ENCODE measurements at regions not wholly inside any gene's neighbourhood (a gene's known extent, or its start where the extent isn't known, plus 50 kb on each side); places are given as distances from the start of the nearest gene placed in this dataset.

DNA sequence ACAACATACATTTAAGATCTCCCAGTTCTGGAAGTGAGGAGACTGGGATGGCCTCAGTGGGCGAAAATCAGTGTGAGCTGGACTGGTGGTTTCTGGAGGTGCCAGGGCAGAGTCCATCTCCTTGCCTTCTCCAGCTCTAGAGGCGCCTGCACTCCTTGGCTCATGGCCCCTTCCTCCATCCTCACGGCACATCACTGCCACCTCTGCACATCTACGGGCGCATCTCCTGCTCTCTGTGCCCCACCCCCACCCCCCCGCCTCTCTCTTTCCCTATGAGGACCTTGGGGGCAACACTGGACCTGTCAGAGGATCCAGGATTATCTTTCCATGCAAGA lies 62.8 kb upstream of the DIO3 start:
- no peak for DNase-seq

DNA sequence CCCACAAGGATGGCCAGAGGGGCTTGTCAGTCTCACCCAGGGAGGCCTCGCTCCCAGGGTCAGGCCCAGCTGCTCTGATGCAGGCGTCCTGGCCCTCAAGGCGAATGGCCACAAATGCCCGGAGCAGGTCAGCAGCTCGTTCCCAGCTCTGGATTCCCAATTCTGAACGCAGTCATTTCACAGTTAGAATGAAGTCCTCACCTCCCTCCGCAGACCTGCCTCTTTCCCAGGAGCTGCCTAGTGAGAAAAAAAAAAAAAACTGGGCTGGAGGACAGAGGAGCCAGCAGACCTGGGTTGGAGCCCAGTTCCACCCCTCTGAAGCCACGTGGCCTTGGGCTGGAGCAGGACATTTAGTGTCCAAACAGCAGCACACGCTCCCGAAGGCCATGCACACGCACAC lies 62.2 kb upstream of the DIO3 start:
- DNase-seq: no peak

DNA sequence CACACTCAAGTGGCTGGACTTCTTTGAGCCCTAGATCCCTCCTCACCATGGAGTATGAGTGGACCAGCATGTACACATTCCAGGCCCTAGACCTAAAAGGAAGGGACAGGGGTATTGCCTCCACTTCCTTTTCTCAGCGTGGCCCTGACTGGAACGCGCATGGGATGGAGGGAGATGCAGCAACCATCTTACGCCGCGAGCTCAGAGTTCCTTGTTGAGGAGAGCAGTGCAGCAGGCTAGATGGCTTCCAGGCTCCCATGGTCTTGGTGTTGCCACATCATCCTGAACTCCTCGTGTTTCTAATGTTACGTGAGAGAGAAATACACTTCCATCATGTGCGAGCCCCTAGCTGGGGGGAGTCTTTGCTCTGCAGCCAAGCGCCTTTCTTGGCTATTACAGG lies 61.8 kb upstream of the DIO3 start:
- DNase-seq: no peak

DNA sequence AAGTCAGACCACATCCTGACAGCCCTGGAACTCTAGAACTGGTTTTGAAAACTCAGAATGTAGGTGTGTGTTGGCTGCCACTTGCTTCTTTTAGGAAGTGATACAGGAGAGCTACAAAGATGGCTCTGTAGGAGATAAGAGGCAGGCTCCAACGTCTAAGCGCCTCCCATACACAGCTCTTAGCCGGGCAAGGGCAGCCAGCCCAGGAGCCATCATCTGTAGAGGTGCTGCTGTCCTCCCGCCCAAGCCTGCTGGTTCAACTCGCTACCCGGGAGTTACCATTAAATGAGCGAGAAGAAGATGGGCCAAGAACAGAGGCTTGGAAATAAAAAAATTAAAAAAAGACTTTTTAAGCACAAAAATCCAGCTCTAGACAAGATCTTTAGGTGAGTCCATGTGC lies 61.2 kb upstream of the DIO3 start:
- DNase-seq: no peak

DNA sequence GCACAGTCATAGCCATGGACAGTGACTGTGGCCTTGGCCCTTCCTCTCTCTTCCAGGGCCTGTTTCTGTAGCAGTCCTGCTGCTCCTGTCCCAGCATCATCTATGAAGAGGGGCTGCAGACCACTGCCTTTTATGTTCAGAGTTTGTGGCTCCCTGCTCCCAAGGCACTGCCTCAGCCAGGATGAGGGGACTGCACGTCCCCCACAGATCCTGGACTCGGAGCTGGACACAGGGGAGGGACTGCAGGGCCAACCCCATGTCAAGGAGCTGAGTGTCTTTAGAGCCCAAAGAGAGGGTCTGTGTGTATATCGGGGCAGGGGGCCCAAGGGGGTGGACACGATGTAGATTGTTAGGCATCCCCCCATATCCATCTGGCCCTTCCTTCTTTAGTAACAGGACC lies 60.6 kb upstream of the DIO3 start:
- DNase-seq: no peak

DNA sequence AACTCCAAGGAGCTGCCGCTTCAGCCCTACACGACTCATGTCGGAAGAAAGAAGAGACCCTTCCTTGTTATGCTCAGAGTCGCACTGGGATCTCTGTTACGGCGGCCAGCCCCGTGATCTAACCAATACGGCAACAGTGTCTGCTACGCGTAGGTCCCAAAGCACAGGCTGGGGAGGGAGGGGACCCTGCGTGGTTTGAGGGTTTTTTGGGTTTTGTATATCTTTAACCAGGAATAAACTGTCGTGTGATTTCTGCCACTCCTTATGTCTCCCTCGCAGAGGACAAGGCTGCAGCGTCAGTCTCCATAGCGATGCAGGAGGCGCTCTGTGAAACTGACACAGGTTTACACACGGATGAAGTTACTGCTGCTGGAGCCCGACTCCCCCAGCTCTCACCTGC lies 60.0 kb upstream of the DIO3 start:
- DNase-seq: no peak

DNA sequence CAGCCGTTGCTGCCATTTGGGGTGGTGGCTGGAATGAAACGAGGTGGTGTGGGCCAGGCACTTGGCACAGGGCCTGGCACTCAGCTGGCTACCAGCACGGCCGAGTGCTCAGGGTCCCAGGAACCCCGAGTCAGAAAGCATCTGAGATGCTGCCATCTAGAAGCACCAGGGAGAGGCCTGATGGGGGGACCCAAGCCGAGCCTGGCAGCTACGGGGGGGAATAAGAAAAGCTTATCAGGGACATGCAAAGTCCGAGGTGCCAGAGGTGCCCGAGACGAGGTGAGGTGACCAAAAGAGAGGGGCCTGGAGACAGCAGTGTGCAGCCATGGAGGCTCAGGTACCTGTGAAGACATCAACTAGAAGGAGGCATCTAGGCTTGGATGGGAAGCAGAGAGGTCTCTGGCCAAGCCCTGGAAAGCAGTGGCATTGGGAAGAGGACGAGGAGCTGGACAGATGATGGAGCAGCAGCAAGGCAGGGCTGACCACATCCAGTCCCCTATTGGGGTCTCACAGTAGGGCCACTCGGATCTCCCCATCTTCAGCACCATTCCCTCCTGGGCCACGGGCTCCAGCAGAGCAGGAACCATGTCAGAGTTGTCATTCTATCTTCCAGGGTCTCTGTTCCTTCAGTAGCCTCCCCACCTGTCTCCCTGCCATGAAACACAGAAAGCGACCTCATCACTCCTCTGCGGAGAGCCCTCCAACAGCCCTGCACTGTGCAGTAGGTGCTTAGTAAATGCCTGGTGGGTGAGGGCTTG lies 59.3 kb upstream of the DIO3 start:
- DNase-seq: no peak

DNA sequence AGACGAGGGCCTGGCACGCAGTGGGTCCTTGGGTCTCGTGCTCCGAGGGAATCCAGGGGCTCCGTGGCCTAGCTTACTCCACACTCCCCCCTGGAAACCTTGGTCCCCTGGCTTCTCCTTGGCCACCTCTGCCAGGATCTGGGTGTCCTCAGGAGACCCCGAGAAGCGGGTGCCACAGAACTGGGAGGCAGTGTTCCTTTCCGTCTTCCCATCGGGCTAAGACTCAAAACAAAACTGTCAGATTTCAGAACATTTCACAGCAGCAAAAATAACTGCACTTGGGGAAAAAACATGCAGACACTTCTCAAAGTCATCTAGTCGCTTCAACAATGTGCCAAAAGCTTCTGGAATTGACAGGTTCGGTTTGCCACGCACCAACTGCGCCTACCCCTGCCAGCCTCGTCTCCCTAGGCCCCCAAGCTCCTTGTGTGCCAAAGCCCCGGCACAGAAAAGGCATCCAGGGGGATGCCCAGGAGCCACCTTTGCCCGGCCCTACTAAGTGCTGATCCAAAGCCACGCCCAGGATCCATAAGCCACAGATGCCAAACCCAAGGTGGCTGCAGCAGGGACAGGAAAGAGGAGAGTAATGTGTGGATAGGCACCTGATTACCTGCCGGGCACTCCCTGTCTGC lies 58.4 kb upstream of the DIO3 start:
- DNase-seq: no peak

DNA sequence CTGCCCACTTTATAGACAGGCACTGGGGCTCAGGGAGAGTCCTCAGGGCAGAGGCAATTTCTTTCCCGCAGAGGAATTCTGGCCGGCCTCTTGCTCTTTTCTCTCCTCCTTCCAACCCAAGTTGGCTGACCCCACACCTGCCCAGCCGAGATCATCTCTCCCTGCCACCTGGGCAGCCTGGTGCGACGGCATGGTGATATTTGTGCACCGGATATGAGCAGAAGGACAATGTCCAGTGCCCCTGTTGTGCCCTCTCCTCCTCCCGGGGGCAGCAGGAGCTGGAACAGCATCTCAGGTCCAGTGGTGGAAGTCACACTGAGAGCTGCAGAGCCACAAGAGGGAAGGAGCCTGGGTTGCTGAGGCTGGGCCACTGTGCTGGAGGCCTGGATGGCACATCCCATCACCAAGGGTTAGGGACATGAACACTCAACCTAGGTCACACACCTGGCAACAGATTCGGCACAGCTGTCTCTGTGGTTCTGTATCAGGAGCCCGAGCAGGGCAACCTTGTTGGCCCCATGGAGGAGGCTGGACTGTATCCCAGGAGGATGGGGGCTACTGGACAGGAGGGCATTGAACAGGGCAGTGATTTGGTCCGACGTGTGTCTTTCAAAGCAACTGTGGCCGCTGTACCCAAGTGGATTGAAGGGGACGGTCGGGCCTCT lies 57.7 kb upstream of the DIO3 start:
- no peak for DNase-seq

DNA sequence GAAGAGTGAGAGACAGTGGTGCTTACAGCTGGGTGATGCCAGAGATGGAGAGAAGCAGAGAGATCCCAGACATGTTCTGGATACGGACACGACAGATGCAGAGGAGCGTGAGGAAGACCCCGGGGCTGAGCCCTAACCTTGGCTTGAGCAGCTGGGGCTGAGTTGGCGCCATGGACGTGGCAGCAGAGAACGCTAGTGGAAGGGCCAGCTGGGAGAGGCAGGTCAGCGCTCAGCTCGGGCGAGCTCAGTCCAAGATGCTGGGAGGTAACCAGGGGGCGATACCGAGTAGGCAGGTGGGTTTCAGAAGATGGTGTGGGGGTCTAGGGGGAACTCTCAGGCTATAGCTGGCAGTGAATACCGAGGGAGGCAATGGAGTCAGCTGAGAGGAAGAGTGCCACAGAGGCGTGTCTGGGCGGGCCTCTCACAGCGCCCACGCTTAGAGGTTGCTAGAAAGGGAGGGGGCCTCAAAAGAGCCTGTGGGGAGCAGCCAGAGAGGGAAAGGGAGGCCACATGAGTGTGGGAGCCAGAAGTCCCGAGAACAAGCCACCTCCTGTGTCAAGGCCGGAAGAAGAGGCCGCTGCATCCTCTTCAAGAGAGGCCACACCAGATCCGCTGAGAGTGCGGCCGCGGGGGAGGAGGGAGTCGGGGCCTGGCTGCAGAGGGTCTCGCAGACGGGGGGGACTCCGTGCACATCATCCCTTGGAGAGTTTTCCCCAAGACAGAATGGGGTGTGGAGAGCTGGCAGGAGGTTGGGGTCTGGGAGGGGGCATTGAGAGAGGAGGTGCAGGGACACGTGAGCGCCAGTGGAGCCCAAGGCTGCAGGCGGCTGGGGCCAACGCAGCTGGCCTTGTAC lies 57.0 kb upstream of the DIO3 start:
- DNase-seq: no peak

DNA sequence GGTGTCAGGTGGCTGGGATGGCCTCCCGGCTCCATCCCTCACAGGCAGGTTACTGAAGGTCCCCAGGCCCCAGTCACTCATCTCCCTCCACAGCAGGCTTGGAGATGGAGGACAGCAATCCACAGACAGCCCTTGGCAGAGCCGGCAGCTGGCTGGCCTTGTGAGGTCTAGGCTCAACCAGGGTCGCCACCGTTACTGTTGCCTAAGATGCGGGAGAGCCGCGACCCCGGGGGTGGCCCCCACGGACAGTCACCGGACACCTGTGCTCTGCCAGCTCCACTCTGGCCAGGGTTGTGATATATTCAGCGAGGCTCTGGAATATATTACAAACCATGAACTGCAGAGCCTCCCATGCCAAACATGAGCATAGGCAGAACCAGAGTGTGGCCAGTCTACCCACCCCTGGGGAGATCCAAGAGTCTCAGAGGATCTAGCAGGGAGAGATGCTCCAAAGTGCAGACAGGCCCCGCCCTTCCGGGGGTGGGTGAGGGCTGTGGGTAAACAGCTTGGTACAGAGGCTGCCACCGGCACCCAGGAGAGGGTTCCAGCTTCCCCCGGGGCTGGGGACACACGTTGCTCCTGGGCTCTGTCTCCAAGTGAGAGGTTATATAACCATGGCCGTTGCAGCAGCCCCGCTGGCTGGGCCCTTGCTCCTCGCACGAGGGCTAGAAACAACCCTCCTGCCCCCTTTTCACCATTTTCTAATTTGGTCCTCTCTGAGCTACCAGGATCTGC lies 55.9 kb upstream of the DIO3 start:
- no peak for DNase-seq

DNA sequence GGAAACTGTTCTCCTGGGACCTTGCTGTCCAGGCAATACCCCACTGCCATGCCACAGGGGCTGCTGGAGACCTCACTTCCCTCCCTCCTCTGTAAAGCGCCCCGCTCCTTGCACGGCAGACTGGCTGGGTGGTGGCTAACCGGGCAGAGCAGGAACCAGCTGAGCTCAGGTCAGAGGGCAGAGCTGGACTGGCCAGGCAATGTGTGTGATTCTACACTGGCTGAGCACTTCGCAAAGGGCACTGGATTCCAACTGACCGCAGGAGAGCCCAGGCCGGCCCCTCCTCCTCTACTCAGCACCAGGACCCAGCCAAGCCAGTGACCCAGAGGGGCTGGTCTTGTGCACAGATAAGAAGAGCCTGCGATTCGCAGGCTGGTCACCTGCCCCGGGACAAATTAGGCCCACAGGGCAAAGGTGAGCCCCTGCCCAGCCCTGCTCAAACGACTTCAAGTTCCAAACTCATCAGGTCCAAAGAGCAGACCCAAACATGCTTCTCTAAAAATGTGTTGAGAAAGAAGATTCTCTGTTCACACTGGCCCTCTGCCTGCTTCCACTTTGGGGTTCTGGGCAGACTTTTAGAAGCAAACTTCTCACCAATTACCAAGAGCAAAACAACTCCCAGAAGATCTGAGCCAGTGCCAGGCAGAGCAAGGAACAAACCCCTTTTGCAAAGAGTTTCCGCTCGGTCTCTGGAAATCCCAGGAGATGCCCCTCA lies 54.9 kb upstream of the DIO3 start:
- no peak for DNase-seq

DNA sequence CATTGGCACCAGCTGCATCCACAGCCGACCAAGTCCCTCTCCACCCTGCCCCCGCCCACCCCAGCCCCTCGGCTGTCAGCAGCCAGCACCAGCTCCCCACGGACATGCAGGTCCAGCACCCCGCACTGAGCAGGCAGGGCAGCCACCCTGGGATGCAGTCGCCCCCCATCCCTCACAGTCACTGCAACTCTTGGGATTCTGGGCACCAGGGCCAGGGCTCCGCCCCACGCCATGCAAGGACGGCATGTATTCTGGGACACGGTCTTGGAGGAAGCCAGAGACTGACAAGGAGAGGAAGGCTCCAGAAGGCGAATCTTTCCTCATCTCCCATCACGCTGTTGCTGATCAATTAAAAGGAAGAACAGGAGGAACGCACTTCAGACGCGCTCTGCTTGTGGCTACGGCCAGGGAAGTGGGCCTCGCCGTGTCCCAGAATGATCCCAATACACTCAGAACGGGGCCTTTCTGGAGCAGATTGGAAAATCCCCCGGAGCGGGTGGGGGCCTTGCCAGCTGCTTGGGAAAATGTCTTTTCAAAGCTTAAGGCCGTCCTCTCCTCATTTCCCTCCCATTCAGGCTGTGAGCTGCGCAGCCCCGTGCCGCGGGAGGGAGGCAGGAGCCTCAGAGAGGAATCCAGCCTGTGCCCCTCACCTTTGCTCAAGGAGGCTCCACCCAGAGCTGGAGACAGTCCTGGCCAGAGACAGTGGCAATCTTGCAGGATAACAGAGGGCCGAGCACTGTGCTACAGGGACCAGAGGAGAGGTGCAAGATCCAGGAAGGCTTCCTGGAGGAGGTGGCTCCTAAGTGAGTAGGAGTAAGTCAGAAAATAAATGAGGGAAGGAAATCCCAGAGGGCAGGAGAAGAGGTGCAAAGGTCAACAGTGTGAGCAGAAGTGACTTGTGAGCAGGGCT lies 54.1 kb upstream of the DIO3 start:
- DNase-seq: no peak

DNA sequence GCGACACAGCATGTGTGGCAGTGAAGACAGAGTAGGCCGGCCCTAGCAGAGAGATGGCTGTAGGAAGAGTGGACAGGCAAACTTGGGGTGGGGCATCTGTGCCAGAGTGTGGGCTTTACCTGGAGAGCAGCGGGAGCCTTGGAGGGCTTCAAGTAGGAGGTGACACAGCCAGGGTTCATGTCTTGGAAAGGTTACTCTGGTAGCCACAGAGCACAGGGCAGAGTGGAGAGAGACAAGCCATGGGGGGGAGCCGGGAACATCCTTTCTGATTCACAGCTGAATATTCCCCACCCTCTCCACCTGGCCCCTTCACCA lies 53.5 kb upstream of the DIO3 start:
- no peak for DNase-seq

DNA sequence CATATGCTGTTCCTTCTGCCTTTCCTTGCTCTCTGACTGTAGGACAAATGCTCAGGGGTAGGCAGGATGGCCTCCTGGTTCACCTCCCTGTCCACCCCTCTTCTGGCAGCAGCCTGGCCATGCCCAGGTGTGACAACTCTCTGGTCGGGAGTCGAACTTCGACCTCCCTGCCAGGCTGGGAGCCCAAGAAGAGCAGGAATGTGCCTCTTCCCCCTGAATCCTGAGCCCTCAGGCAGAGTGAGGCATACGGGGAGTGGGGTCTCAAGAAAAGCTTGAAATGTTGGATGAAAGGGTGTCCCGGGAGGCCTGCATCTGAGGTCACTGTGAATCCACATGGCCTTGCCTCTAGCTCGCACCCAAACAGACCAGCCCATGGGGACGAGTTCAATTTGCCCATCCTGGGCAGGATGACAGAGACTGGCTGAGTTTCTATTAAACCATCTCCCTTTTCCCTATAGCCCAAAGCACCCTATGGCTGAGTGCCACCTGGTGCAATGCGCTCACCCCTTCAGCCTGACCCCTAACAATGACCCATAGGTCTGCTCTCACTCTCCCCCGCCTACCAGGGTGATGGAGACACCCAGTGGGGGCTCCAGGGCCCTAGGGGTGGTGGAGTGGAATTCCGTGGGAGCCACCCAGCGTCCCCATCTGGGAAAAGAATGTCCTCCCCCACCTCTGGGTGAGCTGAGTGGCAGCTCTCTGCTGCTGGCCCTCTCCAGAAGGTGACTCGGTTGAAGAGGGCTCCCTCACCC lies 52.9 kb upstream of the DIO3 start:
- DNase-seq: no peak

DNA sequence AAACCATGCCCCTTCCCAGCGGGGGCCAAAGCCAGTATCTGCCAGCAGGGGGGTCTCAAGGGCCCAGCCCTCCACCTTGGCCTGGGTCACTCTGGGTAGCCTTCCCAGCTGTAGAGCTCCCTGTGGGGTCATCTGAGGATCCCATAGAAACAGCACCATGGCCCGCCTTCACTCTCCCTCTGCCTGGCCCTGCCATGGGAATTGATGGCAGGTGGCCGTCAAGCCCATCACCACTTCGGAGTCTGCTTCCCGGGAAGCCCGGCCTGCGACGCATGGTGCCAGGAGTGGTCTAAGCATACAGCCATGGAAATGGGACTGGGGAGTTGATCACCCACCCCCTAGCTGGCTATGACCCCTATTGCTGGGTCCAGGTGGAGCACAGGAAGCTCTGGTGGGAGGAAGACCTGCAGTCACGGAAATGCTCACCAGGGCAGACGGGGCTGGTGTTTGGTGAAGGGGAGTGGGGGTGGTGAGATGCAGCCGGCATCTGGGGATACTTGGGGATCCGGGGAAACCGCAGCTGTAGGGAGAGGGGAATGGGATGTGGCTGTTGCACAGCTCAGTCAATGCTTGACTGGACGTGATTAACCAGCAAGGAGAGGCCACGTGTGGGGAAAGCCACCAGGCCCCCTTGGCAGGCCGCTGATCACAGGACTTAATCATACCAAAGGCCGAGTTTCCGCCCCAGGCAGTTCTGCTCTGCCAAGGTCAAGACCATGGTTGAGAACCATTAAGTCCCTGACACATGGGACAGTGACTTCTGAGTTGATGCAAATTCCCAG lies 52.2 kb upstream of the DIO3 start:
- DNase-seq: no peak

DNA sequence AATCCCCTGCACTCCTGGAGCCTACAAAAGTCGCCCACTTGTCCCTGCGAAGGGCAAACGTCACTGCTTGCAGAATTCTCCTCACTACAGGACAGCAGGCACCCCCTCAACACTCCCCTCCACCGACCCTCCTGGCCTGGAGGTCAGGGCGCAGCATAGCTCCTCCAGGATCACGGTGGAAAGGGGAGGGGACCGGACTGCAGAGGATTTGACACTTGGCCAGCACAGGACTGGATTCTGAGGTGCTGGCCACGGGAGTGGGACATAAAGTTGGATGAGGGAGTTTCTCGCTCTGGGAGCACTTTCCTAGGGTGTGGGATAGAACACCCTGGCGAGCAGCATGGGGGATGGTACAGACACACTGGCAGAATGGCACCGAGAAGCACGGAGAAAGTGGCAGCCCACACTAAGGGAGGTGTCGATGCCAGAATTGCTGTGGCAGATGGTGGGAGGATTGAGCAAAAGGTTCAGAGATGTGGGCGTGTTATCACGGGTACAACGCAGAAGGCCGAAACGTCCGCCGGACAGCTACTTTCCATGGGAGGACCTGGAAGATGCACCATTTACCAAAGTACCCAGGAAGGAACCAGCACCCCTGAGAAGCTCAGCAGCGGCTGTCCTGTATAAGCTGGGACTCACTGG lies 51.4 kb upstream of the DIO3 start:
- no peak for DNase-seq

DNA sequence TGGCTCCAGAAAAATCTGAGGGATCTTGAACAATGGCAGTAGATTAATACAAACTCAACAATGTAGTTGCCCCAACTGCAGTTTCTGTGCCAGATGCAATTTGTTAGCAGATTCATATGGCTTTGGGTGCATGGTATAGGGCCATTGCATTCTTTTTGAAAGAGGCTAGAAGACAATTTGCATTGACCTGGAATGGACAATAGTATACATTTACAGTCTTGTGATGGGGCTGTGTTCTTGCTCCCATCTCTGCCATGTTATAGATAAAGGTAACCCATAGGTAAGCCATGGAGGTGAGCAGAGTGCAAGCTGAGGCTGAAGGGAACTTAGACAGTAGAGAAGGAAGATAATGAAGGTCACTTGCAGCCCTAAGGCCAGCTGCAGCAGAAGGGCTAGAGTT lies 50.1 kb upstream of the DIO3 start:
- no peak for DNase-seq
